ENCODE measurements at regions not wholly inside any gene's neighbourhood (a gene's known extent, or its start where the extent isn't known, plus 50 kb on each side); places are given as distances from the start of the nearest gene placed in this dataset.

GRCh38 chrX:95626748-95627147, 1057.9 kb upstream of the DIAPH2 start:
- TF ChIP-seq CTCF (IDR thresholded peaks at IDR 0.05) (no peak), EP300 (IDR thresholded peaks at IDR 0.05) (no peak)
